ENCODE measurements at regions not wholly inside any gene's neighbourhood (a gene's known extent, or its start where the extent isn't known, plus 50 kb on each side); places are given as distances from the start of the nearest gene placed in this dataset.

DNA sequence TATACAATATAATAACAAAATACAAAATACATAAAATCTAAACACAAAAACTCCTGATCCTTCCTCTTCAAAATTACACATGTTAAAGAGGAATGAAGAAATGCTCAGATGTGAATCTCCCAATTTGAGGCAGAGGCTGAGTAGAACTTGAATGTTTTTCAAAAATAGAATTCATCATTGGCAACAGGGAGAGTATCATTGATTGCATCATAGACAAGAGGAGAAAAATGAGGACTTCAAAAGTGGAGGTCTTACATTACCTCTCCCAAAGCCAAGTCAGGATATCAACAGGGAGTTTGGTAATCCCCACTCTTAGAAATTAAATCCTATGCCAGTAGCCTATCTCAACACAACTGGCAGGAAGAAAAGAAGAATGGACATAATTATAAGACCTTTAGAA is 2023.9 kb upstream of the CELF4 start (continued):
- TF ChIP-seq, protein P1, sequence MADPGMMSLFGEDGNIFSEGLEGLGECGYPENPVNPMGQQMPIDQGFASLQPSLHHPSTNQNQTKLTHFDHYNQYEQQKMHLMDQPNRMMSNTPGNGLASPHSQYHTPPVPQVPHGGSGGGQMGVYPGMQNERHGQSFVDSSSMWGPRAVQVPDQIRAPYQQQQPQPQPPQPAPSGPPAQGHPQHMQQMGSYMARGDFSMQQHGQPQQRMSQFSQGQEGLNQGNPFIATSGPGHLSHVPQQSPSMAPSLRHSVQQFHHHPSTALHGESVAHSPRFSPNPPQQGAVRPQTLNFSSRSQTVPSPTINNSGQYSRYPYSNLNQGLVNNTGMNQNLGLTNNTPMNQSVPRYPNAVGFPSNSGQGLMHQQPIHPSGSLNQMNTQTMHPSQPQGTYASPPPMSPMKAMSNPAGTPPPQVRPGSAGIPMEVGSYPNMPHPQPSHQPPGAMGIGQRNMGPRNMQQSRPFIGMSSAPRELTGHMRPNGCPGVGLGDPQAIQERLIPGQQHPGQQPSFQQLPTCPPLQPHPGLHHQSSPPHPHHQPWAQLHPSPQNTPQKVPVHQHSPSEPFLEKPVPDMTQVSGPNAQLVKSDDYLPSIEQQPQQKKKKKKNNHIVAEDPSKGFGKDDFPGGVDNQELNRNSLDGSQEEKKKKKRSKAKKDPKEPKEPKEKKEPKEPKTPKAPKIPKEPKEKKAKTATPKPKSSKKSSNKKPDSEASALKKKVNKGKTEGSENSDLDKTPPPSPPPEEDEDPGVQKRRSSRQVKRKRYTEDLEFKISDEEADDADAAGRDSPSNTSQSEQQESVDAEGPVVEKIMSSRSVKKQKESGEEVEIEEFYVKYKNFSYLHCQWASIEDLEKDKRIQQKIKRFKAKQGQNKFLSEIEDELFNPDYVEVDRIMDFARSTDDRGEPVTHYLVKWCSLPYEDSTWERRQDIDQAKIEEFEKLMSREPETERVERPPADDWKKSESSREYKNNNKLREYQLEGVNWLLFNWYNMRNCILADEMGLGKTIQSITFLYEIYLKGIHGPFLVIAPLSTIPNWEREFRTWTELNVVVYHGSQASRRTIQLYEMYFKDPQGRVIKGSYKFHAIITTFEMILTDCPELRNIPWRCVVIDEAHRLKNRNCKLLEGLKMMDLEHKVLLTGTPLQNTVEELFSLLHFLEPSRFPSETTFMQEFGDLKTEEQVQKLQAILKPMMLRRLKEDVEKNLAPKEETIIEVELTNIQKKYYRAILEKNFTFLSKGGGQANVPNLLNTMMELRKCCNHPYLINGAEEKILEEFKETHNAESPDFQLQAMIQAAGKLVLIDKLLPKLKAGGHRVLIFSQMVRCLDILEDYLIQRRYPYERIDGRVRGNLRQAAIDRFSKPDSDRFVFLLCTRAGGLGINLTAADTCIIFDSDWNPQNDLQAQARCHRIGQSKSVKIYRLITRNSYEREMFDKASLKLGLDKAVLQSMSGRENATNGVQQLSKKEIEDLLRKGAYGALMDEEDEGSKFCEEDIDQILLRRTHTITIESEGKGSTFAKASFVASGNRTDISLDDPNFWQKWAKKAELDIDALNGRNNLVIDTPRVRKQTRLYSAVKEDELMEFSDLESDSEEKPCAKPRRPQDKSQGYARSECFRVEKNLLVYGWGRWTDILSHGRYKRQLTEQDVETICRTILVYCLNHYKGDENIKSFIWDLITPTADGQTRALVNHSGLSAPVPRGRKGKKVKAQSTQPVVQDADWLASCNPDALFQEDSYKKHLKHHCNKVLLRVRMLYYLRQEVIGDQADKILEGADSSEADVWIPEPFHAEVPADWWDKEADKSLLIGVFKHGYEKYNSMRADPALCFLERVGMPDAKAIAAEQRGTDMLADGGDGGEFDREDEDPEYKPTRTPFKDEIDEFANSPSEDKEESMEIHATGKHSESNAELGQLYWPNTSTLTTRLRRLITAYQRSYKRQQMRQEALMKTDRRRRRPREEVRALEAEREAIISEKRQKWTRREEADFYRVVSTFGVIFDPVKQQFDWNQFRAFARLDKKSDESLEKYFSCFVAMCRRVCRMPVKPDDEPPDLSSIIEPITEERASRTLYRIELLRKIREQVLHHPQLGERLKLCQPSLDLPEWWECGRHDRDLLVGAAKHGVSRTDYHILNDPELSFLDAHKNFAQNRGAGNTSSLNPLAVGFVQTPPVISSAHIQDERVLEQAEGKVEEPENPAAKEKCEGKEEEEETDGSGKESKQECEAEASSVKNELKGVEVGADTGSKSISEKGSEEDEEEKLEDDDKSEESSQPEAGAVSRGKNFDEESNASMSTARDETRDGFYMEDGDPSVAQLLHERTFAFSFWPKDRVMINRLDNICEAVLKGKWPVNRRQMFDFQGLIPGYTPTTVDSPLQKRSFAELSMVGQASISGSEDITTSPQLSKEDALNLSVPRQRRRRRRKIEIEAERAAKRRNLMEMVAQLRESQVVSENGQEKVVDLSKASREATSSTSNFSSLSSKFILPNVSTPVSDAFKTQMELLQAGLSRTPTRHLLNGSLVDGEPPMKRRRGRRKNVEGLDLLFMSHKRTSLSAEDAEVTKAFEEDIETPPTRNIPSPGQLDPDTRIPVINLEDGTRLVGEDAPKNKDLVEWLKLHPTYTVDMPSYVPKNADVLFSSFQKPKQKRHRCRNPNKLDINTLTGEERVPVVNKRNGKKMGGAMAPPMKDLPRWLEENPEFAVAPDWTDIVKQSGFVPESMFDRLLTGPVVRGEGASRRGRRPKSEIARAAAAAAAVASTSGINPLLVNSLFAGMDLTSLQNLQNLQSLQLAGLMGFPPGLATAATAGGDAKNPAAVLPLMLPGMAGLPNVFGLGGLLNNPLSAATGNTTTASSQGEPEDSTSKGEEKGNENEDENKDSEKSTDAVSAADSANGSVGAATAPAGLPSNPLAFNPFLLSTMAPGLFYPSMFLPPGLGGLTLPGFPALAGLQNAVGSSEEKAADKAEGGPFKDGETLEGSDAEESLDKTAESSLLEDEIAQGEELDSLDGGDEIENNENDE (IDR thresholded peaks at IDR 0.05; ENCODE audit: insufficient replicate concordance, low read length), result no peak
- TF ChIP-seq, protein P2, sequence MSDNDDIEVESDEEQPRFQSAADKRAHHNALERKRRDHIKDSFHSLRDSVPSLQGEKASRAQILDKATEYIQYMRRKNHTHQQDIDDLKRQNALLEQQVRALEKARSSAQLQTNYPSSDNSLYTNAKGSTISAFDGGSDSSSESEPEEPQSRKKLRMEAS (IDR thresholded peaks at IDR 0.05), result no peak
- TF ChIP-seq, protein P3, sequence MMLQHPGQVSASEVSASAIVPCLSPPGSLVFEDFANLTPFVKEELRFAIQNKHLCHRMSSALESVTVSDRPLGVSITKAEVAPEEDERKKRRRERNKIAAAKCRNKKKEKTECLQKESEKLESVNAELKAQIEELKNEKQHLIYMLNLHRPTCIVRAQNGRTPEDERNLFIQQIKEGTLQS (IDR thresholded peaks at IDR 0.05; ENCODE audit: insufficient read depth, low read depth, low read length), result no peak
- TF ChIP-seq, protein P4, sequence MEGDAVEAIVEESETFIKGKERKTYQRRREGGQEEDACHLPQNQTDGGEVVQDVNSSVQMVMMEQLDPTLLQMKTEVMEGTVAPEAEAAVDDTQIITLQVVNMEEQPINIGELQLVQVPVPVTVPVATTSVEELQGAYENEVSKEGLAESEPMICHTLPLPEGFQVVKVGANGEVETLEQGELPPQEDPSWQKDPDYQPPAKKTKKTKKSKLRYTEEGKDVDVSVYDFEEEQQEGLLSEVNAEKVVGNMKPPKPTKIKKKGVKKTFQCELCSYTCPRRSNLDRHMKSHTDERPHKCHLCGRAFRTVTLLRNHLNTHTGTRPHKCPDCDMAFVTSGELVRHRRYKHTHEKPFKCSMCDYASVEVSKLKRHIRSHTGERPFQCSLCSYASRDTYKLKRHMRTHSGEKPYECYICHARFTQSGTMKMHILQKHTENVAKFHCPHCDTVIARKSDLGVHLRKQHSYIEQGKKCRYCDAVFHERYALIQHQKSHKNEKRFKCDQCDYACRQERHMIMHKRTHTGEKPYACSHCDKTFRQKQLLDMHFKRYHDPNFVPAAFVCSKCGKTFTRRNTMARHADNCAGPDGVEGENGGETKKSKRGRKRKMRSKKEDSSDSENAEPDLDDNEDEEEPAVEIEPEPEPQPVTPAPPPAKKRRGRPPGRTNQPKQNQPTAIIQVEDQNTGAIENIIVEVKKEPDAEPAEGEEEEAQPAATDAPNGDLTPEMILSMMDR (IDR thresholded peaks at IDR 0.05; ENCODE audit: control extremely low read depth in 1 of 3, insufficient read depth in 1 of 3, low read depth in 1 of 3, low read length in 3 of 3), result no peak
- no peak for TF ChIP-seq RFX5 (IDR thresholded peaks at IDR 0.05; ENCODE audit: borderline replicate concordance, low read depth, low read length)
- no peak for TF ChIP-seq SRF (IDR thresholded peaks at IDR 0.05; ENCODE audit: low read depth, low read length)

Data from H1 (cell line).